ENCODE measurements at regions not wholly inside any gene's neighbourhood (a gene's known extent, or its start where the extent isn't known, plus 50 kb on each side); places are given as distances from the start of the nearest gene placed in this dataset.

- no peak overlapping the region for H3K27ac ChIP-seq (ENCODE audit: insufficient read depth, low read length)
- no peaks in the 10 kb centered on the region for H3K27me3 ChIP-seq (ENCODE audit: control insufficient read depth, insufficient read depth, low read length)
- no peak overlapping the region for H2AK5ac ChIP-seq (ENCODE audit: low read depth, low read length)
- CTCF ChIA-PET, result interaction anchor here (0.6 kb wide), 1 partner anchor 155 kb away, joined by 3 read pairs; no protein-coding TSS in a partner anchor
- in situ Hi-C loops (cut with MboI; ENCODE audit: low sequenced_read_pairs), result no loop called here
- no TSS peak for BruUV-seq (replicated peaks)
- H2AK9ac ChIP-seq (replicated peaks; ENCODE audit: low read depth, low read length, poor library complexity), result no peak overlapping the region
- no peak overlapping the region for H2BK15ac ChIP-seq (ENCODE audit: low read depth, low read length)
- no peak overlapping the region for H2BK5ac ChIP-seq (ENCODE audit: low read depth, low read length, poor library complexity, severe bottlenecking)
- H3K4me3 ChIP-seq (ENCODE audit: insufficient read depth, low read depth, low read length), result no peak overlapping the region
- no peak overlapping the region for H3K18ac ChIP-seq (ENCODE audit: low read depth, low read length)
- ATAC-seq (ENCODE audit: low read depth), result no peak
- no peak overlapping the region for H3K4ac ChIP-seq (ENCODE audit: low read depth, low read length)
- H3K56ac ChIP-seq (ENCODE audit: extremely low read depth, insufficient read depth, low read length), result no peak overlapping the region
- H4K20me1 ChIP-seq (ENCODE audit: insufficient read depth, low read length), result no peaks in the 10 kb centered on the region
- dilution Hi-C loops (cut with HindIII; ENCODE audit: low sequenced_read_pairs, unreplicated experiment), result no loop called here
- no peak overlapping the region for H4K8ac ChIP-seq (ENCODE audit: low read depth in 2 of 2, low read length in 2 of 2)
- H3K36me3 ChIP-seq (ENCODE audit: control insufficient read depth, insufficient read depth, low read length), result no peaks in the 10 kb centered on the region
- WGBS, 2 experiments (ENCODE audit: extremely low coverage in 2 of 2, insufficient read length in 1 of 2), result no CpG with 5 or more reads among the region's 4 CpGs
- H3K4me2 ChIP-seq (ENCODE audit: low read depth, low read length), result no peak overlapping the region
- H4K5ac ChIP-seq (ENCODE audit: low read depth, low read length), result no peak overlapping the region
- TF ChIP-seq RFX5 (IDR thresholded peaks at IDR 0.05; ENCODE audit: low read depth, low read length) (no peak), CHD1 (IDR thresholded peaks at IDR 0.05; ENCODE audit: low read depth, low read length) (no peak)
- TF ChIP-seq, protein P1, sequence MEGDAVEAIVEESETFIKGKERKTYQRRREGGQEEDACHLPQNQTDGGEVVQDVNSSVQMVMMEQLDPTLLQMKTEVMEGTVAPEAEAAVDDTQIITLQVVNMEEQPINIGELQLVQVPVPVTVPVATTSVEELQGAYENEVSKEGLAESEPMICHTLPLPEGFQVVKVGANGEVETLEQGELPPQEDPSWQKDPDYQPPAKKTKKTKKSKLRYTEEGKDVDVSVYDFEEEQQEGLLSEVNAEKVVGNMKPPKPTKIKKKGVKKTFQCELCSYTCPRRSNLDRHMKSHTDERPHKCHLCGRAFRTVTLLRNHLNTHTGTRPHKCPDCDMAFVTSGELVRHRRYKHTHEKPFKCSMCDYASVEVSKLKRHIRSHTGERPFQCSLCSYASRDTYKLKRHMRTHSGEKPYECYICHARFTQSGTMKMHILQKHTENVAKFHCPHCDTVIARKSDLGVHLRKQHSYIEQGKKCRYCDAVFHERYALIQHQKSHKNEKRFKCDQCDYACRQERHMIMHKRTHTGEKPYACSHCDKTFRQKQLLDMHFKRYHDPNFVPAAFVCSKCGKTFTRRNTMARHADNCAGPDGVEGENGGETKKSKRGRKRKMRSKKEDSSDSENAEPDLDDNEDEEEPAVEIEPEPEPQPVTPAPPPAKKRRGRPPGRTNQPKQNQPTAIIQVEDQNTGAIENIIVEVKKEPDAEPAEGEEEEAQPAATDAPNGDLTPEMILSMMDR (conservative IDR thresholded peaks at IDR 0.05; ENCODE audit: low read depth, low read length), result no peak
- TF ChIP-seq, protein P2, sequence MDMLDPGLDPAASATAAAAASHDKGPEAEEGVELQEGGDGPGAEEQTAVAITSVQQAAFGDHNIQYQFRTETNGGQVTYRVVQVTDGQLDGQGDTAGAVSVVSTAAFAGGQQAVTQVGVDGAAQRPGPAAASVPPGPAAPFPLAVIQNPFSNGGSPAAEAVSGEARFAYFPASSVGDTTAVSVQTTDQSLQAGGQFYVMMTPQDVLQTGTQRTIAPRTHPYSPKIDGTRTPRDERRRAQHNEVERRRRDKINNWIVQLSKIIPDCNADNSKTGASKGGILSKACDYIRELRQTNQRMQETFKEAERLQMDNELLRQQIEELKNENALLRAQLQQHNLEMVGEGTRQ (IDR thresholded peaks at IDR 0.05; ENCODE audit: low read depth, low read length), result no peak
- no peaks in the 10 kb centered on the region for H3K9me1 ChIP-seq (ENCODE audit: insufficient read depth, low read length)
- POLR2A ChIA-PET (ENCODE audit: unreplicated experiment), result no interaction called here
- no peak overlapping the region for H4K91ac ChIP-seq (ENCODE audit: insufficient read depth, low read depth, low read length)
- H3K9ac ChIP-seq (ENCODE audit: low read depth, low read length), result no peak overlapping the region
- no peaks in the 10 kb centered on the region for H3K4me1 ChIP-seq (ENCODE audit: control insufficient read depth, insufficient read depth, low read length)
- H3K23ac ChIP-seq (ENCODE audit: low read depth, low read length), result no peak overlapping the region
- no peak overlapping the region for H2BK20ac ChIP-seq (ENCODE audit: low read depth, low read length)
- intact Hi-C loops (cut with micrococcal nuclease), result no loop called here
- H3K9me3 ChIP-seq (ENCODE audit: control insufficient read depth, insufficient read depth, low read length), result no peaks in the 10 kb centered on the region; the same call in 1 of the 2 replicates
- H3K79me1 ChIP-seq (ENCODE audit: low read depth in 1 of 2, low read length in 2 of 2), result no peaks in the 10 kb centered on the region
- H3K14ac ChIP-seq (replicated peaks; ENCODE audit: low read depth, low read length), result no peak overlapping the region
- no peak overlapping the region for H2BK120ac ChIP-seq (ENCODE audit: low read depth, low read length)
- no peak for DNase-seq
- H2AFZ ChIP-seq (replicated peaks; ENCODE audit: low read length, poor library complexity), result peak overlapping the region; percentile 32
Observed at GRCh38 chr7:109873296-109873695, 1217.6 kb upstream of the LRRN3 start.
